ENCODE measurements at regions not wholly inside any gene's neighbourhood (a gene's known extent, or its start where the extent isn't known, plus 50 kb on each side); places are given as distances from the start of the nearest gene placed in this dataset.

DNA sequence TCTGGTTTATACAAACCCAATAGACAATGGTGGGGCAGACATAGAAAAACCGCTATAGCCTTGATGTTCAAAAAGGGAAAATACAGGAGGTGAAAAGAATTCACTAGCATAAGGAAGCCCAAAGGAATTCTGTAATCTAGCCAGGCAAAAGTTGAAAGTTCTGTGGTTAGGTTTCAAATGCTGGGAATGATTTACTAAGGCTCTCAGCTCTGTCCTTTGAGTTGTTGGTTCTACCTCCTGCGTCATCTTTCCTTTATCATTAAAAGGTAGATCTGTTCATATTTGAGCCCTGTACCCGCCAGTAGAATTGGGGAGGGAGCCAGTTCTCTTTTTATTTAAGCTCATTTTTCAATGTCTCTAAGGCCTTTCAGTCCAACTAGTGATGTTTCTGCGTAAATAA, 866.5 kb downstream of the IGSF11 start:
- peaks cover 24% of the 10 kb centered on the region for H3K9me3 ChIP-seq (replicated peaks)
- no peaks in the 10 kb centered on the region for H3K36me3 ChIP-seq
- no peaks in the 10 kb centered on the region for H3K27me3 ChIP-seq (ENCODE audit: low read depth)
- H3K27ac ChIP-seq (replicated peaks) = no peak overlapping the region
- no peaks in the 10 kb centered on the region for H3K4me1 ChIP-seq
- TF ChIP-seq, protein P1, sequence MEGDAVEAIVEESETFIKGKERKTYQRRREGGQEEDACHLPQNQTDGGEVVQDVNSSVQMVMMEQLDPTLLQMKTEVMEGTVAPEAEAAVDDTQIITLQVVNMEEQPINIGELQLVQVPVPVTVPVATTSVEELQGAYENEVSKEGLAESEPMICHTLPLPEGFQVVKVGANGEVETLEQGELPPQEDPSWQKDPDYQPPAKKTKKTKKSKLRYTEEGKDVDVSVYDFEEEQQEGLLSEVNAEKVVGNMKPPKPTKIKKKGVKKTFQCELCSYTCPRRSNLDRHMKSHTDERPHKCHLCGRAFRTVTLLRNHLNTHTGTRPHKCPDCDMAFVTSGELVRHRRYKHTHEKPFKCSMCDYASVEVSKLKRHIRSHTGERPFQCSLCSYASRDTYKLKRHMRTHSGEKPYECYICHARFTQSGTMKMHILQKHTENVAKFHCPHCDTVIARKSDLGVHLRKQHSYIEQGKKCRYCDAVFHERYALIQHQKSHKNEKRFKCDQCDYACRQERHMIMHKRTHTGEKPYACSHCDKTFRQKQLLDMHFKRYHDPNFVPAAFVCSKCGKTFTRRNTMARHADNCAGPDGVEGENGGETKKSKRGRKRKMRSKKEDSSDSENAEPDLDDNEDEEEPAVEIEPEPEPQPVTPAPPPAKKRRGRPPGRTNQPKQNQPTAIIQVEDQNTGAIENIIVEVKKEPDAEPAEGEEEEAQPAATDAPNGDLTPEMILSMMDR (IDR thresholded peaks at IDR 0.05; ENCODE audit: borderline replicate concordance) = no peak
- no peak overlapping the region for H3K4me3 ChIP-seq
- intact Hi-C loops (cut with micrococcal nuclease) = no loop called here
- no peak for DNase-seq

DNA sequence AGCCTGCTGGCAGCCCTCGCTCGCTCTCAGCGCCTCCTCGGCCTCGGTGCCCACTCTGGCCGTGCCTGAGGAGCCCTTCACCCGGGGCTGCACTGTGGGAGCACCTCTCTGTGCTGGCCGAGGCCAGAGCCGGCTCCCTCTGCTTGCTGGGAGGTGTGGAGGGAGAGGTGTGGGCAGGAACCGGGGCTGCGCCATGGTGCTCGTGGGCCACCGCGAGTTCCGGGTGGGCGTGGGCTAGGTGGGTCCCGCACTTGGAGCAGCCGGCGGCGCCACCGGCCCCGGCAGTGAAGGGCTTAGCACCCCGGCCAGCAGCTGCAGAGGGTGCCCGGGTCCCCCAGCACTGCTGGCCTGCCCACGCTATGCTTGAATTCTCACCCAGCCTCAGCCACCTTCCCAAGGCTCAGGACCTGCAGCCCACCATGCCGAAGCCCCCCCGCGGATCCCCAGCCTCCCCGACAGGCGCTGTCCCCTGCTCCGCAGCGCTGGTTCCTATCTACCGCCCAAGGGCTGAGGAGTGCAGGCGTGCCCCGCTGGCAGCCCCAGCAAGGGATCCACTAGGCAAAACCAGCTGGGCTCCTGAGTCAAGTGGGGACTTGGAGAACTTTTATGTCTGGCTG, 863.3 kb downstream of the IGSF11 start:
- DNase-seq = no peak
- intact Hi-C loops (cut with micrococcal nuclease) = no loop called here
- TF ChIP-seq, protein P1 (IDR thresholded peaks at IDR 0.05; ENCODE audit: borderline replicate concordance) = no peak
- H3K36me3 ChIP-seq = no peaks in the 10 kb centered on the region
- no peaks in the 10 kb centered on the region for H3K4me1 ChIP-seq
- no peak overlapping the region for H3K27ac ChIP-seq (replicated peaks)
- H3K27me3 ChIP-seq (ENCODE audit: low read depth) = no peaks in the 10 kb centered on the region
- no peak overlapping the region for H3K4me3 ChIP-seq
- H3K9me3 ChIP-seq (replicated peaks) = peaks cover 14% of the 10 kb centered on the region

- H3K27me3 ChIP-seq (ENCODE audit: low read depth) = no peaks in the 10 kb centered on the region
- DNase-seq = no peak
- no peaks in the 10 kb centered on the region for H3K9me3 ChIP-seq (replicated peaks)
- H3K27ac ChIP-seq (replicated peaks) = no peak overlapping the region
- no peak overlapping the region for H3K4me3 ChIP-seq
- no peaks in the 10 kb centered on the region for H3K4me1 ChIP-seq
- intact Hi-C loops (cut with micrococcal nuclease) = no loop called here
- H3K36me3 ChIP-seq = no peaks in the 10 kb centered on the region
- TF ChIP-seq, protein P1 (IDR thresholded peaks at IDR 0.05; ENCODE audit: borderline replicate concordance) = no peak
Measured at GRCh38 chr3:118180853-118181252, 853.8 kb downstream of the IGSF11 start.

- H3K4me1 ChIP-seq = no peaks in the 10 kb centered on the region
- no peak for DNase-seq
- H3K27ac ChIP-seq (replicated peaks) = no peak overlapping the region
- H3K9me3 ChIP-seq (replicated peaks) = no peaks in the 10 kb centered on the region
- TF ChIP-seq, protein P1 (IDR thresholded peaks at IDR 0.05; ENCODE audit: borderline replicate concordance) = no peak
- H3K36me3 ChIP-seq = no peaks in the 10 kb centered on the region
- no peak overlapping the region for H3K4me3 ChIP-seq
- H3K27me3 ChIP-seq (ENCODE audit: low read depth) = no peaks in the 10 kb centered on the region
- intact Hi-C loops (cut with micrococcal nuclease) = no loop called here
Measured at GRCh38 chr3:118181274-118181673, 853.4 kb downstream of the IGSF11 start.

DNA sequence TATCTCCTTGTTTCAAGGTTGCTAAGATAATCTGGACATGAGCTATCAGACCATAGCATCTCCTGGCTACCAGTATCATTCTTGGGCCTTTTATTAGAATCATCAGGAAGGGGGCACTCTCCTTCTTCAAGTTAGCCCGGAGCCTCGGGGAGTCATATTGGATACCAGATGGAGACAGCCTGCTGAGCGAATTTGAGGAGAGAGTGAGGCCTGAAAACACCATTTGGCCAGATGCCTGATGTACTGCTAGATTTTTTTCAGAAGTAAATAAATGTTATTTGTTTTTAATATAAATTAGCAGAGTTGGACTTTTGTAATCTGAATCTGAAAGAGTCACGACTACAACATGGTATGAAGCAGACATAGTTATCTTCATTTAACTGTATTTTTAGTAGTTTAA, 848.6 kb downstream of the IGSF11 start:
- no peak overlapping the region for H3K27ac ChIP-seq (replicated peaks)
- intact Hi-C loops (cut with micrococcal nuclease) = no loop called here
- TF ChIP-seq, protein P1 (IDR thresholded peaks at IDR 0.05; ENCODE audit: borderline replicate concordance) = no peak
- H3K9me3 ChIP-seq (replicated peaks) = peaks cover 28% of the 10 kb centered on the region
- no peak for DNase-seq
- no peaks in the 10 kb centered on the region for H3K27me3 ChIP-seq (ENCODE audit: low read depth)
- H3K36me3 ChIP-seq = no peaks in the 10 kb centered on the region
- no peak overlapping the region for H3K4me3 ChIP-seq
- H3K4me1 ChIP-seq = no peaks in the 10 kb centered on the region
